Adrenal gland (tissue), 9 donors: ENCODE measurements at regions not wholly inside any gene's neighbourhood (a gene's known extent, or its start where the extent isn't known, plus 50 kb on each side); places are given as distances from the start of the nearest gene placed in this dataset.

Experiments
- DNase-seq, 7 donors: peaks; one replicate each; pipeline ENCODE4 v3.0.0-alpha.2; 2019 to 2020
- H3K27ac ChIP-seq, 5 donors: fragments of 200-600 bp; sonication (generic) in 4 of 5; 1 replicate in 3 of 5; 2 replicates in 2 of 5; pipeline versions ENCODE4 v1.5.1 to v1.8.0; 2016 to 2020; ENCODE audit warnings: mild to moderate bottlenecking in 1 of 5
- H3K27me3 ChIP-seq: fragments of 200-600 bp; 2 replicates; pipeline ENCODE4 v1.8.0; 2021
- H3K36me3 ChIP-seq, 2 donors: fragments of 200-600 bp; replicated peaks in 1 of 2; 1 replicate in 1 of 2; 2 replicates in 1 of 2; pipeline versions ENCODE4 v1.5.1 to v1.8.0; 2018 to 2022
- H3K4me1 ChIP-seq, 2 donors: fragments of 200-600 bp; replicated peaks in 1 of 2; 1 replicate in 1 of 2; 2 replicates in 1 of 2; pipeline versions ENCODE4 v1.5.1 to v1.8.0; 2018 to 2021
- H3K4me3 ChIP-seq, 4 donors: fragments of 200-600 bp; sonication (generic) in 3 of 4; one replicate each; pipeline ENCODE4 v1.5.1; 2016 to 2018
- H3K9me3 ChIP-seq, 3 donors: fragments of 200-600 bp; sonication (generic) in 1 of 3; replicated peaks in 1 of 3; 1 replicate in 2 of 3; 2 replicates in 1 of 3; pipeline versions ENCODE4 v1.5.1 to v1.8.0; 2016 to 2021
- POLR2A ChIP-seq, 2 donors: fragments of 450-650 bp; IDR thresholded peaks; one replicate each; pipeline ENCODE4 v1.6.1; 2017; ENCODE audit warnings: antibody characterized with exemption in 2 of 2, mild to moderate bottlenecking in 2 of 2, moderate library complexity in 1 of 2
- WGBS, 4 donors: extraction: QIAGEN DNeasy Blood & Tissue Kit in 2 of 4; methylation state at CpG; one replicate each; pipeline versions ENCODE4 v1.1.5 to v1.1.7; 2013 to 2017; 5-methylcytosine and 5-hydroxymethylcytosine counted together
- intact Hi-C, 2 donors: fragments of 100-400 bp; cut with DNase I; formaldehyde crosslinking; loops; one replicate each; pipeline versions ENCODE4 v1.14.1 to v1.15.0; 2022 to 2023
- TF ChIP-seq, protein P1 (sequence below), 6 experiments: fragments of 450-650 bp in 4 of 6; fragments of 200-600 bp in 2 of 6; sonication (generic) in 1 of 6; IDR thresholded peaks; 1 replicate in 5 of 6; 2 replicates in 1 of 6; pipeline versions ENCODE4 v1.5.1 to v1.8.0; 2016 to 2021; ENCODE audit warnings: antibody characterized with exemption in 6 of 6, mild to moderate bottlenecking in 2 of 6, moderate library complexity in 1 of 6
- donor health status: healthy with polysubstance abuse.
- donor health status: Bipolar disorder and iron deficiency.
- donor health status: DM: yes; HTN: yes; CAD: no.
- donor health status: DM: no; HTN: no; CAD: no.
- donor health status: DM: no; HTN: no; CAD: no.

DNA sequence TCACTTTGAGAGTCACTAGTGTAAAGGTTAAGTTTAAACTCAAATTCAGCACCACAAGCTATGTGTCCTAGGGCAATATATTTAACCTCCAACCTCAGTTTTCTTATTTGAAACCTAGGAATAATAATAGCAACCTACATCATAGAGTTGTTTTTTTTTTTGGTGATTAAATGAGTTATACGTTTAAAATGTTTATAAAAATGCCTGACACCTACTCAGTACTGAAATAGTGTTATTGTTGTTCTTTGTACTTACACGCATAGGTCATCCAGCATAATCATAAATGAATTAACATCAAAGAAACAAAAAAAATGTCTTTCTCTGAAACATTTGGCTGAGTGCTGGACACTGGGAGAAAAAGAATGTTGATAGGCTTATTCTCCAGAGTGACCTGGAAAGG, 266.8 kb upstream of the PRMT6 start:
- intact Hi-C loops = no loop called here
- H3K36me3 ChIP-seq = no peaks in the 10 kb centered on the region
- DNase-seq = no peak
- WGBS, 4 donors = 62 to 67% (median 63%) methylated on average over 2 of the region's 2 CpGs
- no peaks in the 10 kb centered on the region for H3K4me1 ChIP-seq
- TF ChIP-seq POLR2A (IDR thresholded peaks at IDR 0.05) = no peak
- TF ChIP-seq, protein P1, sequence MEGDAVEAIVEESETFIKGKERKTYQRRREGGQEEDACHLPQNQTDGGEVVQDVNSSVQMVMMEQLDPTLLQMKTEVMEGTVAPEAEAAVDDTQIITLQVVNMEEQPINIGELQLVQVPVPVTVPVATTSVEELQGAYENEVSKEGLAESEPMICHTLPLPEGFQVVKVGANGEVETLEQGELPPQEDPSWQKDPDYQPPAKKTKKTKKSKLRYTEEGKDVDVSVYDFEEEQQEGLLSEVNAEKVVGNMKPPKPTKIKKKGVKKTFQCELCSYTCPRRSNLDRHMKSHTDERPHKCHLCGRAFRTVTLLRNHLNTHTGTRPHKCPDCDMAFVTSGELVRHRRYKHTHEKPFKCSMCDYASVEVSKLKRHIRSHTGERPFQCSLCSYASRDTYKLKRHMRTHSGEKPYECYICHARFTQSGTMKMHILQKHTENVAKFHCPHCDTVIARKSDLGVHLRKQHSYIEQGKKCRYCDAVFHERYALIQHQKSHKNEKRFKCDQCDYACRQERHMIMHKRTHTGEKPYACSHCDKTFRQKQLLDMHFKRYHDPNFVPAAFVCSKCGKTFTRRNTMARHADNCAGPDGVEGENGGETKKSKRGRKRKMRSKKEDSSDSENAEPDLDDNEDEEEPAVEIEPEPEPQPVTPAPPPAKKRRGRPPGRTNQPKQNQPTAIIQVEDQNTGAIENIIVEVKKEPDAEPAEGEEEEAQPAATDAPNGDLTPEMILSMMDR (IDR thresholded peaks at IDR 0.05) = no peak
- H3K27me3 ChIP-seq = no peaks in the 10 kb centered on the region
- H3K4me3 ChIP-seq = no peak overlapping the region
- no peaks in the 10 kb centered on the region for H3K9me3 ChIP-seq
- H3K27ac ChIP-seq = no peak overlapping the region

DNA sequence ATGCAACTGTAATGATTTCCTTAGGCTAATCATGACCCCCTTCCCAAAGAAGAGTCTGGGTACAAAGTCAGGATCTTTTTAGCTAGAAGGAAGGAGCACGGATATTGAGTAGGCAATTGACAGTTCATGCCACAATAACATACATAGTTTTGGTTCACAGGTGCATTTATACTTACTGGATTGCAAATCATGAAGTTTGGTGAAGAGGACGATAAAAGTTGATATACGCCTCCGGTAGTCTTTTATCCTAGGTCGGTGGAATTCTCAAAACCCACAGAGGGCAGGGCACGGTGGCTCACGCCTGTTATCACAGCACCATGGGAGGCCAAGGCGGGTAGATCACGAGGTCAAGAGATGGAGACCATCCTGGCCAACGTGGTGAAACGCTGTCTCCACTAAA, 265.4 kb upstream of the PRMT6 start:
- H3K4me1 ChIP-seq = no peaks in the 10 kb centered on the region
- intact Hi-C loops = no loop called here
- 87 to 91% (median 88%) methylated on average over 11 of the region's 11 CpGs for WGBS, 4 donors
- TF ChIP-seq, protein P1 (IDR thresholded peaks at IDR 0.05) = no peak
- no peak for TF ChIP-seq POLR2A (IDR thresholded peaks at IDR 0.05)
- no peak overlapping the region for H3K4me3 ChIP-seq
- no peaks in the 10 kb centered on the region for H3K36me3 ChIP-seq
- no peak overlapping the region for H3K27ac ChIP-seq
- no peaks in the 10 kb centered on the region for H3K9me3 ChIP-seq
- DNase-seq = no peak
- H3K27me3 ChIP-seq = no peaks in the 10 kb centered on the region

DNA sequence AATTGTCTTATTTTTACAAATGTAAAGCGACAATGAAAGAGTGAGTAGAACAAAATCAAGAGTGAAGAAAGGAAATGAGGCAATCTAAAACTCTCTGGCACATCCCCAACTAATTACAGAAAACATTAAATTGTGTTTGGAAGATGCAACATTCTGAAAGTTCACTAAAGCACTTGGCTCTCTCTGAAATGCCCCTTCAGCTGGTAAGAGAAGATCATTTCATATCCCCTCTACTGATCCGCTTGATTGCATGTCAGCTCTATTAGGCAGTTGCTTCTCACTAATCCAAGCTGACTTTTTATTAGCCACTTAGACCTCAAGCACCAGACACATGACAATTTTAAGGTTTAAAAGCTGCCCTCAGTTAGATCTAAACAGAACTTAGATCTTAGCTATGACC, 262.8 kb upstream of the PRMT6 start:
- H3K27me3 ChIP-seq = no peaks in the 10 kb centered on the region
- WGBS, 4 donors = 68 to 80% (median 74%) methylated on average over 2 of the region's 2 CpGs
- no peak overlapping the region for H3K27ac ChIP-seq
- intact Hi-C loops = no loop called here
- no peak for DNase-seq
- no peaks in the 10 kb centered on the region for H3K36me3 ChIP-seq
- no peaks in the 10 kb centered on the region for H3K4me1 ChIP-seq
- H3K9me3 ChIP-seq = no peaks in the 10 kb centered on the region
- TF ChIP-seq, protein P1 (IDR thresholded peaks at IDR 0.05) = no peak
- TF ChIP-seq POLR2A (IDR thresholded peaks at IDR 0.05) = no peak
- H3K4me3 ChIP-seq = no peak overlapping the region

DNA sequence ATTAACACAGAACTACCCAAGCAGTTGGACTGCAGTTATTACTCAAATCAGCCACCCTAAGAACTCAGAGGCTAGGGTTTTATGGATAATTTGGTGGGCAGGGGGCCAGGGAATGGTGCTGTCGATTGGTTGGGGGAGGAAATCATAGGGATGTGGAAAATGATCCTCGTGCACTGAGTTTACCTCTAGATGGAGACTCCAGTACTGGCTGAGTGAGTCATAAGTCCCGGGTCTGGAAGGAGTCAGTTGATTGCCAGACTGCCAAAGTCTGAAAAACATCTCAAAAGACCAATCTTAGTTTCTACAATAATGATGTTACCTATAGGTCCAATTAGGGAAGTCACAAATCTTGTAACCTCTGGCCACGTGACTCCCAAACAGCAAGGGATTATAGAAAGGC, 257.5 kb upstream of the PRMT6 start:
- Histone ChIP-seq H3K36me3 (no peaks in the 10 kb centered on the region), H3K9me3 (no peaks in the 10 kb centered on the region), H3K27me3 (no peaks in the 10 kb centered on the region), H3K4me3 (no peak overlapping the region), H3K4me1 (no peaks in the 10 kb centered on the region), H3K27ac (no peak overlapping the region)
- WGBS, 4 donors = 66 to 74% (median 69%) methylated on average over 4 of the region's 4 CpGs
- TF ChIP-seq, protein P1 (IDR thresholded peaks at IDR 0.05) = no peak
- TF ChIP-seq POLR2A (IDR thresholded peaks at IDR 0.05) = no peak
- intact Hi-C loops = no loop called here
- DNase-seq = no peak
